GM12892 (cell line): ENCODE measurements at regions not wholly inside any gene's neighbourhood (a gene's known extent, or its start where the extent isn't known, plus 50 kb on each side); places are given as distances from the start of the nearest gene placed in this dataset.
"Not testable (repeated sequence)": the region's sequence is repeated elsewhere in the genome, so short reads cannot be mapped to it uniquely, and the experiment has no call there.

Experiments
- POLR2A ChIP-seq: IDR thresholded peaks from 2 replicates; pipeline ENCODE4 v1.6.1; 2011; ENCODE audit warnings: low read depth, low read length, control low read depth
- POLR2AphosphoS5 ChIP-seq: IDR thresholded peaks from 2 replicates; pipeline ENCODE4 v1.6.1; 2011; ENCODE audit warnings: low read depth, low read length, control low read depth

DNA sequence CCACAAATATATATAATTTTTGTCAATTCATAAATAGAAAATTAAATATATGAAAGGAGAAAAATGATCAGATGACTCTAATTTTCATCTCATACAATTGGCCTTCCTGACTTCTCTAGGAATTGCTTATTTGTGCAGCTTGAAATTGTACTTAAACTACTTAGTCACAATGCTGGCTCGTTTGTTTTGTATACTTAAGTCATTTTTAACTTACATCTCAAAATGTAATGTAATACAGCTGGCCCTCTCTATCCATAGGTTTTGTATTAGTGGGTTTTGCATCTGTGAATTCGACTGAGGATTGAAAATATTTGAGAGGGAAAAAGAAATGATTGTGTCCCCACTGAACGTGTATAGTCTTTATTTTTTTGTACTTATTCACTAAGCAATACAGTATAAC lies 160.1 kb upstream of the PRSS12 start:
- TF ChIP-seq POLR2A, POLR2AphosphoS5: not testable (repeated sequence)
